ENCODE measurements at regions not wholly inside any gene's neighbourhood (a gene's known extent, or its start where the extent isn't known, plus 50 kb on each side); places are given as distances from the start of the nearest gene placed in this dataset.
"Not testable (repeated sequence)": the region's sequence is repeated elsewhere in the genome, so short reads cannot be mapped to it uniquely, and the experiment has no call there.

DNA sequence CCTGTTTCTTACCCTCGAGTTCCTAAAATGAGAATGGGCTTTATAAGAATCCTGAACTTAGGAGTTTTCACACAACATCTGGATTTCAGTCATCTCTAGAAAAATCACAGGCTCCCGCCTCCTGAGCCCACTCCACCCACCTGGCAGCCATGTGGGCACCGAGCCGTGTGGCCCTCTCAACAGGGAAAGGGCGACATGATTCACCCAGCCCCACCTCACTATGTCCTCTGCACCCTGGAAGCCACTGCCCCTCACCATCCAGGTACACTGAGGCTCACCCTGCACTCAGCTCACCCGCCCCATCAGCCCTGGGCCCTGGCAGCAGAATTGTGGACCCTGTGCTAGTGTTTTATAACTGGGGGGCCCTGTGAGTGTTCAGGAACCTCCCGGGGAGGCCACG lies 101.5 kb downstream of the SHANK2 start:
- DNase-seq = no peak

DNA sequence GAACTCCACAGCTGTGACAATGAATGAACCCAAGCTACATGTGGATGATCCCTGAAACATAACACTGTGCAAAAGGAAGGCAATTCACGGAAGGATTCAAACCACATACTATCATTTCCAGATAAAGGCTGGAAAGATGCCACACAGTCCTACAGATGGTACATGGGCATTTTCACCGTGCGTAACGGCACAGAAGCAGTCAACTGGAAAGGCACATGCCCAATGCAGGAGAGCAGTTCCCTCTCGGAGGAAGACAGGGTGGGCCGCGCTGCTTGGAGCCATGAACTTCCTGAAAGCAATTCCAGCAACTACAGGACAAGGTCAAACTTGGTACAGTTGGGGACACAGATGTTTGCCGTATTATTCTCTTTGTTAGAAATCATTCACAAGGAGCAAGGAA lies 103.7 kb downstream of the SHANK2 start:
- DNase-seq = no peak

DNA sequence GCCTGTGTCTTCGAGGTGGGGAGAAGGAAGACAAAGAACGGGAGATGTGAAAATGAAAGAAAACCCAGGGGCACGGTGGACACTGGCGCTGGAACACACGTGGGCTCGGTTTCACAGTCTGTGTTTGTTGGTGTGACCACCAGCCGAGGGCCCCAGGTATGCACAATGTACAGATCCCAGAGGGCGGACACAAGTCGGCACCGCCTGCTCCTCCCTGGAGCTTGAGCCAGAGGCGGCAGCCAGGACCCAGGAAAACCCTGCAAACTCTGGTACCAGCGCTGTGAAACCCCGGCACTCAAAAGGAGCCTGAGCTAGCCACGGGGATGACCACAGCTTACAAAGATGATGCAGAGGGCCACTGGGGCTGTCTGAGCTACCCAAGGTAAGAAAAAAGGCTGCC lies 105.0 kb downstream of the SHANK2 start:
- DNase-seq = no peak

GRCh38 chr11:71146846-71147245 lies 105.5 kb downstream of the SHANK2 start:
- DNase-seq = no peak

DNA sequence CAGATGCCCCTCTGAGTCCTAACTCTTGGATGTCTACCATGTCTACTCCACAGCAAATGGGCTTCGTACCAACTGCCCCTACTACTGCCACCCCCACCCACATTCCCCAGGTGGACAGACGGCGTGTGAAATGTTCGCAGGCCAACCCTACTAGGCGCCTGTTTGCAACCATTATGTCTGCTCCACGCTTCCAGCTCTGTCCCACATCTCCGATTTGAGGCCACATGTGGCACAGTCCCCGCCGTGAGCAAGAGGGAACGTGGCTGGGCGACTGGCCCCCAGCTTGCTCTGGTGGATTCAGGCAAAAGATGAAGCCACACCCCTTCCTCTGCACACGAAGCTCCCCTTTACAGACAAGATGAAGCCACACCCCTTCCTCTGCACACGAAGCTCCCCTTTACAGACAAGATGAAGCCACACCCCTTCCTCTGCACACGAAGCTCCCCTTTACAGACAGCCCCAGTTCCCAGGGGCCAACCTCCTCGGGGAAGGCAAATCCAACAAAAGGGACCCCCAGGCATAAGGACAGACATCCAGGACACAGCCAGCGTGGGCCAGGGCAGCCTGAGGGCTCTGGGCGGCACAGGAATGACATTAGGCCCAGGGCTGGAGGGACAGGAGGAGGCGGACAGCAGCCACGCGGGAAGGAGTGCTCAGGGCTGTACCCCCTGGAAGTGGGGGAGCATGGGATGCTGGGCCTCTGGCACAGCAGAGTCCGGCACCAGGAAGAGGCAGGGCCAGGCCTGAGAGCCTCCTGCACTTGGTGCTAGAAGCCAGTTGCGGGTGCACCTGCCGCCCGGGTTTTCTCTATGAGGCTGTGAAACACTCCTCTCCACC lies 106.2 kb downstream of the SHANK2 start:
- no peak for DNase-seq

- DNase-seq = no peak
These were observed 107.0 kb downstream of the SHANK2 start for GRCh38 chr11:71145368-71145767.

- DNase-seq = no peak
These were observed 107.6 kb downstream of the SHANK2 start for GRCh38 chr11:71144736-71145135.

DNA sequence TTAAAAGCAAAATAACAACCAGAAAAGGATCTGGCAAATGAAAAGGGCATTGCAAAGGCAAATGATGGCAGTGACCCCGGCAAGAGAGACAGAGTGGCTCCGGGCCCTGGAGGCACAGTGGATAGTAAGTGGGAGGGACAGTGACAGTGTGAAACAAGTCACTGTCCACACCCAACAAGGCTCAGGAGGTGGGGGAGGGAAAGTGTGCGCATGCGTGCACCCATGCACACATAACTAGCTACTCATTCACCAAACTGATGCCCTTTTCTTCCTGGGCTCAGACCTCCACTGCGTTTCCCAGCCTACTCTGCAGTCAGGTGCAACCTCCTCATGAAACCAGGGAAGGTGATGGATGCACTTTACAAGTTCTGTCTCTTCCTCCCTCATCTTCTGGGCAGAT lies 108.4 kb downstream of the SHANK2 start:
- DNase-seq = no peak

DNA sequence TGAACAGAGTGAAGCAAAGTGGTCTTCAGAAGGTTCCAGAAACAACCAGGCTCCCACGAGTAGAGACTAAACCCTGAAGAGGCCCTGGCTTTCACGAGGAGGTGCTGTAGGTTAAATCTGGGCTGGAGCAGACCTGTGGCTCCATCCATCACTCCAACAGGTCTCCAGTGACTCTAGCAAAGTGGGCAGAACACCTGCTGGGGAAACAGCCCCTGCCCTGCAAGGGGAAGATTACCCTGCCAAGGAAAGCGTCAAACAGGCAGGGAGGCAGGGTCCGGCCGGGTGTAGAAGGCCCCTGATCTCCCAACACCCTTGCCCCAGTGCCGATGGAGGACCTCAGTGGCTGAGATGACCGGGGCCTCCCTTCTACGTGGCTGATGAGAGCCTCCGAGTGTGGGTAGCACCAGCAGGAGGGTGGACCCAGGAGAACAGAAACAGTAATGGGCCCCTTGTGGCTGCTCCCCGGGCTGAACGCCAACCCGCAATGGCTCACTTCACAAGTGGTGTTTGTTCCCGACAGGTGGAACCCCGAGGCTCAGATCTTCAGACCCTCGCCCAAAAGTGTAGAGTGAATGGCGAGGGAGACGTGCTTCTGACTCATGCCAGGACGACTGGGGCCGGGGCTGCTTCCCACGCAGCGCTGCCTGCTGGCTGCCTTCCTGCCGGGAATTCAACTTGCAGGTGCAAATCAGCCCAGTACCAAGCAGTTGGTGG lies 112.0 kb downstream of the SHANK2 start:
- DNase-seq = no peak

DNA sequence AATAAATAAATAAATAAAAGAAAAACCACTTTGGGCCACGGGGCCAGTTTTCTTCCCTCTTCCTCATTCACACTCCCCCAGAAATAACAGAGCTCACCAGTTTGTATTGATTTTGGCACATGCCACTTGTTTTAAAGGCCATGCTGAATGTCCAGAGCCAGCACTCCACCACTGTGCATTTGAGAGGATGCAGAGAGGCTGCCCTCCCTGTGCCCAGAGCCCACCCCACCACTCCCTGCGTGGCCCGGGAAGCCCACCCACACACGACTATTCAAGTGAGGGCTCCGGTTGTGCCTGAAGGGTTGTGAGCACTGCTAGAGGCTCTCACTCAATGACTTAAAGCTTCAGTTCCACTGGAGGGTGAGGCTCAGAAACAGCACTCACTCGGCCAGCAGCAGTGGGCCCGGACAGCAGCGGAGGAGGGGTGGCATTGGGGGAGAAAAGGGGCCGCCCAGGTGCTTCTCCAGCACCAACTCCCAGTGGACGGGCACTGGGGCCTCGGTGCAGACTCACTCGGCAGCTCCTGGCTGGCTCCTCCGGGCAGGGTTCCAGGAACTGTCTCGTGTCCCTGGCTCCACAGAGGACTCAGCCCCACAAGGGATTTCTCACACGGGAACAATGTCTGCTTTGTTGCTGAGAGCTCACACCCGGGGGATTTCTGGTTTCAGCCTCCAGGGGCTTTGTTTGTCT lies 112.7 kb downstream of the SHANK2 start:
- DNase-seq = no peak

GRCh38 chr11:71138737-71139425 lies 113.5 kb downstream of the SHANK2 start:
- no peak for DNase-seq

- no peak for DNase-seq
These were observed 115.0 kb downstream of the SHANK2 start for GRCh38 chr11:71137376-71137775.

DNA sequence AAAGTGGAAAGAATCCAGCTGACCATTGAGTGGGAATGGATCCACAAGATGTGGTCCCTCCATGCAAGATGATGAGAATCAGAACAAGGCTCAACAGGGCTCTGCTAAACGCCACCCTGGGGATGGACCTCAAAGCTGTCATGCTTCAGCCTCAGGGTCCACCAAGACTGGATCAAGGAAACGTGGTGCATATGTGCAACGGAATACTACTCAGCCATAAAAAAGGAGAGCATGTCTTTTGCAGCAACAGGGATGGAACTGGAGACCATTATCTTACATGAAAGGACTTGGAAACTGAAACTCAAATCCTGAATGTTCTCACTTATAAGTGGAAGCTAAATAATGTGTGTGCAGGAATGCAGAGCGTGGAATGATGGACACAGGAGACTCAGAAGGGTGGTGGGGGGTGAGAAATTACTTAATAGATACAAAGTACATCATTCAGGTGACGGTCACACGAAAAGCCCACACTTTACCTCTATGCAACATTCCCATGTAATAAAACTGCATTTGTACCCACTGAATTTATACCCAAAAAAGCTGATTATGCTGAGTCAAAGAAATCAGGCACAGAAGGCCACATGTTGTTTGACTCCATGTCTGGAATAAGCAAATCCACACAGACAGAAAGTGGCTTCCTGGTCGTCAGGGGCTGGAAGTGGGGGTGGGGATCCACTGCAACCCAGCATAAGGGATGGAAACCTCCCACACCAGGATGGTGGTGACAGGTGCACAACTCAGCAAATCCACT lies 116.1 kb downstream of the SHANK2 start:
- DNase-seq = no peak

DNA sequence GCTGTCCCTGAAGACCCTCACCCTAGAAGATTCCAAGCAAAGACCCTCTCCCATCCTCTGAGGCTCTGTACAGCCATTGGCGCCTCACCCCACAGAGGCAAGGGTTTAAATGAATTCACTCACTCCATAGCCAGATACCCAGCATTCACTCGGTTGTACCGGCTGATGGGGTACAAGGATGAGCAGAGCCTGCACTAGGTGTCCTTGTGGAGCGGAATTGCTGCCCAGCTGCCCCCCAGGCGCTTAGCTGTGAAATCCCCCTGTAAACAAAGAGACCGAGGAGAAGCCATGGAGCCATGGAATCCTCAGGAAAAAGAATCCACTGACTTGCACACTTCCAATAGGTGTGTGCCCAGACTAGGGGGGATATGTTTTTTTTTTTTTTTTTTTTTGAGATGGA lies 117.3 kb downstream of the SHANK2 start:
- DNase-seq = no peak

DNA sequence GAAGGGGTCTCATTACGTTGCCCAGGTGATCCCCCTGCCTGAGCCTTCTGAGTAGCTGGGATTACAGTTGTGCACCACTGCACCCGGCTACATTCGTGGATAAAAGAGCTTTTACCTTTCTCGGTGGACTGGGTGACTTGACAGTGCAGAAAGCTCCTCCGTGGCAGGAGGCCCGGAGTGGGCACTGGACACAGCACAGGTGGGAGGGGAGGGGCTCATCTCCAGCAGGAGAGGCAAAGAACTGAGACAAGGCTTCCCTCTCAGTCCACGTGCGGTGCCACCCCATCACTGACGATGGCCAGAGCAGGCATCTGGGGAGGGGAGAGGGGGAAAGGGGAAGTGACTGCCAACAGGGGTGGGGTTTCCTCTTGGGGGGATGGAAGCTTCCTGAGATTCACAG lies 118.4 kb downstream of the SHANK2 start:
- no peak for DNase-seq

DNA sequence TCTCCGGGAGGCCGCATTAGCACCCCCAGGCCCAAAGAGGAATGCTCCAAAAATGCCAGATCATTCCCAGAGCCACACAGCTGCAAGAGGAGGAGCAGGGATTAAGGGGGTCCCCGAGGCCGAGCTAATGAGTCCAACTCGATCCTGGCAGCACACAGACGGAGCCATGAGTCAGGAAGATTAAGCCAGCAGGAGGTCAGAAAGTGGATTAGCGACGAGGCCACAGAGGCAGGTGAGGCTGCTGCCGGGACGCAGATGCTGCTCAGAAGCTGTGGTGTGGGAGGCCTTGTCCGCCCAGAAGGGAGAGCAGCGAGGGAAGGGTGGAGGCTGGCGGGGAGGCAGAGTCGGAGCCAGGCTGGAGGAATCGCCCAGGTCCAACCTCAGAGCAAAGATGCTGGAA lies 120.5 kb downstream of the SHANK2 start:
- no peak for DNase-seq

- DNase-seq = no peak
These were observed 122.3 kb downstream of the SHANK2 start for GRCh38 chr11:71130106-71130505.

DNA sequence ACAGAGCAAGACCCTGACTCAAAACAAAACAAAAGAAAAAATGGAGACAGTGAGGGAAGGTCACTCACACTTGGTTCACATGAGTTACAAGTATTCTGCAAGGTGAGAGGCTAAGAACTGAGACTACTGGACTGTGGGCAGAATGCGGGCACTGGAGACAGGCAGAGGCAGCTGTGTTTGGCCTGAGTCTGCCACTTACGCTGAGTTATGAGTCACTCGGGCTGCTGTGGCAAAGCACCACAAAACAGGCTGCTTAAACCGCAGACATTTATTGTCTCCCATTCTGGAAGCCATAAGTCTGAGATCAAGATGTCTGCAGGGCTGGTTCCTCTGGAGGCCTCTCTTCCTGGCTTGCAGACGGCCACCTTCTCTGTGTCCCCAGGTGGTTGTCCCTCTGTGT lies 122.8 kb downstream of the SHANK2 start:
- DNase-seq = no peak

GRCh38 chr11:71127806-71128205 lies 124.6 kb downstream of the SHANK2 start:
- no peak for DNase-seq

DNA sequence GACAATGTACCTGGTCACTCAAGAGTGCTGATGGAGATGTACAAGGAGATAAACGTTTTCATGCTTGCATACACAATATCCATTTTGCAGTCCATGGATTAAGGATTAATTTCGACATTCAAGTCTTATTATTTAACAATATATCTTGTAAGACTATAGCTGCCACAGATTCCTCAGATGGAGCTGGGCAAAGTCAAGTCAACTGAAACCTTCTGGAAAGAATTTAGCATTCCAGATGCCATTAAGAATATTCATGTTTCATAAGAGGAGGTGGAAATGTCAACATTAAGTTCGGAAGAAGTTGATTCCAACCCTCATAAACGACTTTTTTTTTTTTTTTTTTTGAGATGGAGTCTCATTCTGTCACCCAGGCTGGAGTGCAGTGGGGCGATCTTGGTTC lies 126.0 kb downstream of the SHANK2 start:
- not testable (repeated sequence) for DNase-seq

GRCh38 chr11:71125150-71125549 lies 127.2 kb downstream of the SHANK2 start:
- no peak for DNase-seq

DNA sequence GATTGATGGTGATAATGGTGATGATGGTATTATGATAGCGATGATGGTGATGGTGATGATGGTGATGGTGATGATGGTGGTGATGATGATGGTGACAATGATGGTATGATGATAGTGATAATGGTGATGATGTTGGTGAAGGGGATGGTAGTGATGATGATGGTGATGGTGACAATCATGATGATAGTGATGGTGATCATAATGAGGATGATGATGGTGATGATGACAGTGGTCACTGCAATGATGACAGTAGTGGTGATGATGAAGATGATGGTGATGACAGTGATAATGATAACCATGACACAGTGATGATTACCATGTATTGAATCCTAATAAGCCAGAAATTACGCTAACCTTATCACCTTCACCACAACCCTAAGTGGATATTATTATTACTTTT lies 128.2 kb downstream of the SHANK2 start:
- no peak for DNase-seq

DNA sequence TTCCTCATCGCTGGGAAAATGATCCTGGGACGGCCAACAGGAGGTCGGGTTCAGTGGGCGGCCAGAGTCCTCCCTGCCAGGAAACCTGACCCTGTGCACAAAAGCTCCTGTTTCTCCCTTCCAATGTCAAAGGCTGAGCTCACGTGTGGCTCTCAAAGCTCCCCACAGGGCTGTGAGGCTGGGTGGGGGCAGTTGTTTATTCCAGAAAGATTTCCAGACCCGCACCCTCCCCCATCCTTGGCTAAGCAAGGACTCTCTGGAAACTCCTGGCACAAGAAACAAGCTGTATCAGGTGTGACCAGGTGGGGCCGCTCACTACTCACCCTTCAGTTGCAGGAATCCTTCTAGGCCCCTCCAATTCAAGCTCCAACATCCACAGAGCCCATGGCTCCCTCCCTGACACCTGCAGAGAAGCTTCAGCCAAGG lies 131.9 kb downstream of the SHANK2 start:
- no peak for DNase-seq

Data from activated CD4-positive, alpha-beta T cell treated with anti-CD3 and anti-CD28 coated beads, Interleukin-2, amount 50 U/mL, for 1 hour (primary cell).